ENCODE measurements at regions not wholly inside any gene's neighbourhood (a gene's known extent, or its start where the extent isn't known, plus 50 kb on each side); places are given as distances from the start of the nearest gene placed in this dataset.

DNA sequence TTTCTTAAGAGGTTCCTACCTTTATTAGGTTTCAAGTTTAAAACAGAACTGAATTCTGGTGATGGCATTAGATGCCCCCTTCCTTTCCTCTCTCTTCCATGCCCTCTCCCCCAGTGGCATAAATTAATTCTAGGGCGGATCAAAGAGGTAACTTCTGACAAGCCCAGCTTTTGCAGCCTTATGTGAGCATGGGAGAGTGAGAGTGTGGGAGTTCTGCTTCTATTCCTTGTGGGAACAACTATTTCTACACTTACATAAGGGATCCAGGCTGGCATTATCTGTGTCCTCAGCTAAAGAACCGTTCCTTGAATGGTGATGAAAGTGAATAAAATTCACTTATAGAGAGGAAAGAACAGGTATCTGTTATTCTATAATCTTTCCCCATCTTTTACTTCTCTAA, 437.6 kb downstream of the KIF4B start:
- TF ChIP-seq GATA2 (IDR thresholded peaks at IDR 0.05; ENCODE audit: low read depth, low read length) (no peak), GATA3 (IDR thresholded peaks at IDR 0.05; ENCODE audit: low read depth, low read length) (no peak)

Measured in SH-SY5Y (cell line).